SU-DHL-6 (cell line): ENCODE measurements at regions not wholly inside any gene's neighbourhood (a gene's known extent, or its start where the extent isn't known, plus 50 kb on each side); places are given as distances from the start of the nearest gene placed in this dataset.
"Not testable (repeated sequence)": the region's sequence is repeated elsewhere in the genome, so short reads cannot be mapped to it uniquely, and the experiment has no call there.

Experiments
- H2AFZ ChIP-seq: fragments of 200-600 bp; sonication (generic); 2 replicates; pipeline ENCODE4 v1.6.1; 2014; ENCODE audit warnings: low read depth, mild to moderate bottlenecking, moderate library complexity, mixed read lengths, antibody characterized with exemption, low read length; ENCODE audit not compliant: severe bottlenecking
- H3F3A ChIP-seq: fragments of 200-600 bp; shearing (Covaris generic); 2 replicates; pipeline ENCODE4 v1.6.0; 2016; ENCODE audit warnings: antibody characterized with exemption, mild to moderate bottlenecking; ENCODE audit not compliant: insufficient read depth
- H3K27ac ChIP-seq: fragments of 200-600 bp; sonication (generic); 2 replicates; pipeline ENCODE4 v1.5.1; 2016; ENCODE audit warnings: low read depth, mild to moderate bottlenecking, low read length, moderate library complexity, mixed read lengths
- H3K27me3 ChIP-seq: fragments of 200-600 bp; sonication (generic), shearing (Covaris generic); 2 replicates; pipeline ENCODE4 v1.6.0; 2014; ENCODE audit warnings: mild to moderate bottlenecking, low read length
- H3K36me3 ChIP-seq: fragments of 200-600 bp; sonication (generic); 2 replicates; pipeline ENCODE4 v1.6.1; 2014; ENCODE audit warnings: mild to moderate bottlenecking, low read length, mixed read lengths
- H3K4me2 ChIP-seq: fragments of 300-600, 200-600 bp; shearing (Covaris generic), sonication (generic); 2 replicates; pipeline ENCODE4 v1.6.0; 2014; ENCODE audit warnings: low read length, low read depth, mild to moderate bottlenecking; ENCODE audit not compliant: poor library complexity, severe bottlenecking
- H3K4me3 ChIP-seq: fragments of 200-600 bp; sonication (generic); 2 replicates; pipeline ENCODE4 v1.5.1; 2014; ENCODE audit warnings: antibody characterized with exemption, low read length, mild to moderate bottlenecking, mixed read lengths; ENCODE audit not compliant: insufficient read depth, poor library complexity, severe bottlenecking
- H3K79me2 ChIP-seq: fragments of 200-600 bp; sonication (generic); 2 replicates; pipeline ENCODE4 v1.6.1; 2014; ENCODE audit warnings: mild to moderate bottlenecking, low read length, moderate library complexity; ENCODE audit not compliant: insufficient read depth
- H3K9ac ChIP-seq: fragments of 200-600 bp; sonication (generic); 2 replicates; pipeline ENCODE4 v1.7.0; 2014; ENCODE audit warnings: mild to moderate bottlenecking, low read length
- H3K9me2 ChIP-seq: fragments of 200-600 bp; sonication (generic); replicated peaks from 2 replicates; pipeline ENCODE4 v1.6.1; 2014; ENCODE audit warnings: low read length; ENCODE audit not compliant: insufficient read depth
- H3K9me3 ChIP-seq: fragments of 200-600 bp; sonication (generic); 2 replicates; pipeline ENCODE4 v1.6.1; 2014; ENCODE audit warnings: low read length, mixed read lengths; ENCODE audit not compliant: insufficient read depth
- H4K20me1 ChIP-seq: fragments of 200-600 bp; sonication (generic); 2 replicates; pipeline ENCODE4 v1.6.1; 2014; ENCODE audit warnings: low read depth, mild to moderate bottlenecking, antibody characterized with exemption, low read length, moderate library complexity, mixed read lengths
- CTCF ChIP-seq: fragments of 200-600 bp; sonication (generic); IDR thresholded peaks from one replicate; pipeline ENCODE4 v1.5.1; 2017; ENCODE audit warnings: antibody characterized with exemption, mild to moderate bottlenecking, low read length, moderate library complexity; ENCODE audit not compliant: insufficient read depth, poor library complexity, severe bottlenecking
- EZH2phosphoT487 ChIP-seq: fragments of 200-600 bp; sonication (generic), shearing (Covaris generic); conservative IDR thresholded peaks from 2 replicates; pipeline ENCODE4 v1.6.1; 2018; ENCODE audit warnings: mild to moderate bottlenecking, antibody characterized with exemption, low read length, moderate library complexity, mixed read lengths

- TF ChIP-seq EZH2phosphoT487: no peak
- TF ChIP-seq CTCF: no peak
- no peaks in the 10 kb centered on the region for H3F3A ChIP-seq
- H3K36me3 ChIP-seq: no peaks in the 10 kb centered on the region
These were observed 108.6 kb upstream of the PODXL start for GRCh38 chr7:131665021-131665420.

GRCh38 chr7:131664570-131664969, 108.1 kb upstream of the PODXL start:
- H3K27me3 ChIP-seq: no peaks in the 10 kb centered on the region
- H3K4me2 ChIP-seq: no peak overlapping the region
- no peaks in the 10 kb centered on the region for H3F3A ChIP-seq
- no peaks in the 10 kb centered on the region for H3K9me3 ChIP-seq
- no peak overlapping the region for H3K4me3 ChIP-seq
- no peaks in the 10 kb centered on the region for H3K79me2 ChIP-seq
- H2AFZ ChIP-seq: no peak overlapping the region
- no peak overlapping the region for H3K27ac ChIP-seq
- no peak overlapping the region for H3K9ac ChIP-seq
- no peaks in the 10 kb centered on the region for H3K9me2 ChIP-seq
- H3K36me3 ChIP-seq: no peaks in the 10 kb centered on the region
- no peak for TF ChIP-seq CTCF
- no peak for TF ChIP-seq EZH2phosphoT487
- no peaks in the 10 kb centered on the region for H4K20me1 ChIP-seq

More at GRCh38 chr7:131665021-131665420, 108.6 kb upstream of the PODXL start:
- H4K20me1 ChIP-seq: no peaks in the 10 kb centered on the region
- no peaks in the 10 kb centered on the region for H3K9me3 ChIP-seq
- H3K27ac ChIP-seq: no peak overlapping the region
- H3K9me2 ChIP-seq: no peaks in the 10 kb centered on the region
- H3K4me2 ChIP-seq: no peak overlapping the region
- no peaks in the 10 kb centered on the region for H3K27me3 ChIP-seq
- H3K79me2 ChIP-seq: no peaks in the 10 kb centered on the region
- H3K4me3 ChIP-seq: no peak overlapping the region
- no peak overlapping the region for H3K9ac ChIP-seq
- H2AFZ ChIP-seq: no peak overlapping the region

- not testable (repeated sequence) for H2AFZ ChIP-seq, H4K20me1 ChIP-seq
These were observed 106.0 kb upstream of the PODXL start for GRCh38 chr7:131662301-131662873.

GRCh38 chr7:131657881-131658280, 101.5 kb upstream of the PODXL start:
- H2AFZ ChIP-seq: no peak overlapping the region
- no peak overlapping the region for H3K4me2 ChIP-seq

More at GRCh38 chr7:131662301-131662873, 106.0 kb upstream of the PODXL start:
- H3K9me2 ChIP-seq, H3K36me3 ChIP-seq, H3F3A ChIP-seq, H3K4me3 ChIP-seq, H3K4me2 ChIP-seq, H3K9ac ChIP-seq, H3K27ac ChIP-seq, H3K79me2 ChIP-seq, H3K9me3 ChIP-seq, H3K27me3 ChIP-seq: not testable (repeated sequence)

More at GRCh38 chr7:131657881-131658280, 101.5 kb upstream of the PODXL start:
- Histone ChIP-seq H3K4me3 (no peak overlapping the region), H3K27ac (no peak overlapping the region), H3K9me2 (no peaks in the 10 kb centered on the region), H3K27me3 (no peaks in the 10 kb centered on the region), H4K20me1 (no peaks in the 10 kb centered on the region), H3K79me2 (no peaks in the 10 kb centered on the region), H3F3A (no peaks in the 10 kb centered on the region), H3K36me3 (no peaks in the 10 kb centered on the region), H3K9me3 (no peaks in the 10 kb centered on the region), H3K9ac (no peak overlapping the region)
- no peak for TF ChIP-seq CTCF
- TF ChIP-seq EZH2phosphoT487: no peak
